Adipocyte (in vitro differentiated cells): ENCODE measurements at regions not wholly inside any gene's neighbourhood (a gene's known extent, or its start where the extent isn't known, plus 50 kb on each side); places are given as distances from the start of the nearest gene placed in this dataset.
"Not testable (repeated sequence)": the region's sequence is repeated elsewhere in the genome, so short reads cannot be mapped to it uniquely, and the experiment has no call there.

Source experiments
- DNase-seq: peaks from one replicate; pipeline ENCODE4 v3.0.0-alpha.2; 2015; ENCODE audit warnings: low read depth
- H3K27me3 ChIP-seq: replicated peaks from 2 replicates; pipeline ENCODE4 v1.7.0; 2013; ENCODE audit warnings: mild to moderate bottlenecking, low read length, moderate library complexity; ENCODE audit not compliant: control insufficient read depth, insufficient read depth
- H3K36me3 ChIP-seq: 2 replicates; pipeline ENCODE4 v1.7.0; 2013; ENCODE audit warnings: low read length, mild to moderate bottlenecking, moderate library complexity; ENCODE audit not compliant: control insufficient read depth, insufficient read depth, severe bottlenecking
- H3K4me1 ChIP-seq: 2 replicates; pipeline ENCODE4 v1.7.0; 2013; ENCODE audit warnings: mild to moderate bottlenecking, low read length, moderate library complexity; ENCODE audit not compliant: control insufficient read depth, insufficient read depth
- H3K4me3 ChIP-seq: 2 replicates; pipeline ENCODE4 v1.7.0; 2013; ENCODE audit warnings: mild to moderate bottlenecking, low read length, moderate library complexity
- H3K9ac ChIP-seq: 2 replicates; pipeline ENCODE4 v1.7.0; 2013; ENCODE audit warnings: mild to moderate bottlenecking, low read length, moderate library complexity
- H3K9me3 ChIP-seq: 2 replicates; pipeline ENCODE4 v1.7.0; 2013; ENCODE audit warnings: mild to moderate bottlenecking, low read length, moderate library complexity; ENCODE audit not compliant: control insufficient read depth

DNA sequence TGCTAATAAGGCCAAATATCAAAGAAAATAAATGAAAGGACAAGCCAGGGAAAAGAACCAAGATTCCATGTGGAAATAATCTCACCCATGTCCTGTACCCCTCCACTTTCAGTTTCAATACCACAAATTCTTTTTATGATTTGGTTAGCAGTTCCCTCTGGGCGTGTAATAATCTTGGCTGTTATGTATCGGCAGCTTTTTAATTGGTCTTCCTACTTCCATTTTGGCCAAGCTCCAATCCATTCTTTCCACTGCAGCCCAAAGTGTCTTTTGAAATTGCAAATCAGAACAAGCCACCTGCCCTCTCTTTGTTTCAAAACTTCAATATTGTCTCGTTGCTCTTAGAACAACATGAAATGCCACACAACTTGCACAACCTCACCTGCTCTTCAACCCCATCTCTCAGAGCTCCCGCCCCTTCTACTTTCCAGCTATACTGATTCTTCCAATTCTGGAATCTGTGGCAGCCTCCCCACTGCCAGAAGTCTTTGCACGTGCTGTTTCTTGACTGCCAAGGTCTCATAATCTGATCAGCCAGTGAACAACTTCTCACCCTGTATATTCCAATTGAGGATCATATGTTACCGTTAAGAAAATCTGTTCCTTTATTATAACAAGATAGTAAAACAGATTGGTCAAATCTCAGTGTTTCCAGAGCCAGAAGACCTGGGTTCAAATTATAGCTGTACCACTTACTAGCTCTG lies 354.5 kb downstream of the CBLN4 start:
- Histone ChIP-seq H3K27me3 (no peaks in the 10 kb centered on the region), H3K9ac (no peak overlapping the region), H3K4me3 (no peak overlapping the region), H3K36me3 (no peaks in the 10 kb centered on the region), H3K4me1 (no peaks in the 10 kb centered on the region), H3K9me3 (peaks cover 5% of the 10 kb centered on the region)
- DNase-seq = no peak

DNA sequence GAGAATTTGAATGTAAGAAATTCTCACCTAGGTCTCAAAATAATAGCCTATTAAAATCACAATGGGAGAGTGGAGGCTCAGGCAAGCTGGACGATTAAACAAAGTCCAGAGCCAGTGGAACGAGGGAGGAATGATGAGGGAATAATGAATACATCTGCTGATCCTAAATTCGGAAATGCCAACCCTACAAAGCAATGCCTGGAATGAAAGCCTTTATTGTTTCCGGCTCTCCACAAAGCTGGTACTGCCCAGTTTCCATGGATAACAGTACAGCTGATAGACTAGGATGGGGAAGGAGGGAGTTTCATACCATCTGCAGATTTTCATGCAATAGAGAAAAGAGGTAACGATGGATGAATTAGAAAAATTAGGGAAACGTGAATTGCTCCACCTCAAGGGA lies 356.1 kb downstream of the CBLN4 start:
- H3K9me3 ChIP-seq = peaks cover 5% of the 10 kb centered on the region
- H3K27me3 ChIP-seq = no peaks in the 10 kb centered on the region
- no peak overlapping the region for H3K9ac ChIP-seq
- no peaks in the 10 kb centered on the region for H3K4me1 ChIP-seq
- H3K4me3 ChIP-seq = no peak overlapping the region
- no peaks in the 10 kb centered on the region for H3K36me3 ChIP-seq
- no peak for DNase-seq

DNA sequence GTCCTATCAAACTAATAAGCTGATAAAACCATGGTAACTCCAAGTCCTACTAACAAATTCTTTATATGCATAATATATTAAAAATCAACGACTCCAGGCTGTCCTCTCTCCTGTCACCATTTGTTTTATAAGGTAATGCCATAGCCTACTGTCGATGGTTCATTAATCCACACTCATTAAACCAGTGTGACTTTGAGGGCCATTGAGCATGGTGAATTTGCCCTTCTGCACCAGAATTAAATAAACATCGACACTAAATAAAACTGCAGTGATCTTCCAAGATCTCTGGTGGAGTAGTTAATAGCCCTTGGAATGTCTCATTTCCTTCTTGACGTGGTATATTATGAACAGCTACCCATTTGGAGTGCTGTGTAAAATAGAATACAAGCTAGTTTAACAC lies 358.5 kb downstream of the CBLN4 start:
- peaks cover 5% of the 10 kb centered on the region for H3K9me3 ChIP-seq
- no peaks in the 10 kb centered on the region for H3K4me1 ChIP-seq
- H3K36me3 ChIP-seq = no peaks in the 10 kb centered on the region
- no peaks in the 10 kb centered on the region for H3K27me3 ChIP-seq
- no peak overlapping the region for H3K9ac ChIP-seq
- no peak overlapping the region for H3K4me3 ChIP-seq
- DNase-seq = no peak

DNA sequence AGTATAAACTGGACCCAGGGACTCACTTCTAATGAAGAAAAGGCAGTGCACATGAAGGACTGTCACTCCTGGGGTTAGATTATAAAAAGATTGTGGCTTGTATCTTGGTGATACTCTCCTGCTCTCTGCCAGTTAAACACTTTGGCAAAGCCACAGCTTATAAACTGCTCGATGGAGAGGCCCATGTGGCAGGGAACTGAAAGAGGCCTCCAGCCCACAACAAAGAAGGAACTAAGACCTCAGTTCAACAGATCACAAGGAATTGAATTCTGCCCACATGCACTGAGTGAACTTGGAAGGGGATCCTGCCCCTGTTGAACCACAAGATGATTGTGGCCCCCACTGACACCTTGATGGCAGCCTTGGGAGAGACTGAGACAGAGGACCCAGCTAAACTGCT lies 363.8 kb downstream of the CBLN4 start:
- H3K4me3 ChIP-seq = no peak overlapping the region
- H3K36me3 ChIP-seq = no peaks in the 10 kb centered on the region
- H3K9me3 ChIP-seq = no peaks in the 10 kb centered on the region
- no peak overlapping the region for H3K9ac ChIP-seq
- no peaks in the 10 kb centered on the region for H3K27me3 ChIP-seq
- no peak for DNase-seq
- no peaks in the 10 kb centered on the region for H3K4me1 ChIP-seq

DNA sequence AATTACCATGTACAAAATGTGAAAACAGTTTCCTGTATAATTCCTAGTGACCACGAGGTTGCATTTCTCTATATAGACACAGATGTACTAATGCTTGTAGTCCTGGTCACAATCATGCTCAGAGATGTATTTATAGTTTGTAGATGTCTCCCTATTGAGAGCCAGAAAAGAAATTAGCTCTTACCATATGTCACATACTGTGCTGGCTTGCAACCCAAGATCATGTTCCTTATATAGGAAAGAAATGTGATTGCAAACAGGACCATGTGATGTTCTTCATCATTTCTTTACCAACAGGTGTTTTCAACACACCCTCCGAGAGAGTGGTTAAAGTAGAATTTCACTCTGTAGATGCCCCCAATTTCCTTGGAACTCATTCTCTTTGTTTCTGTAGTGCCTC lies 369.4 kb downstream of the CBLN4 start:
- no peak overlapping the region for H3K4me3 ChIP-seq

DNA sequence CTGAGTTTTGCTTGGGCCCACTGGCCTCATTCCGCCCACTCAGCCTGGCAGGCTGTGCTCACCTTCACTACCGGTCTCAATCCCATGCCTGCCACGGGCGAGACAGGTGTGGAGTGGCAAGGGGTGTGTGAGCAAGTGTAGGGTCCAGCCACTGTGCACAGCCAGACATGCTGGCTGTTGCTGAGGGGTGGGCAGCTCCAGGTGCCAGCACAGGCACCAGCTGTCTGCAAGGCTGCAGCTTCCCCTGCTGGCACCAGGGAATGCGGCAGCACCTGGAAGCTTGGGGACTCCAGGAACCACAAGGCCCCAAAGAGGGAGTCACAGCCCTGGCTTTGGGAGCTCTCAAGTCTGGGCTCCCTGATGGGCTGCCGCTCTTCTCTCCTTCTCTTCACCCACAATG lies 372.7 kb downstream of the CBLN4 start:
- H3K4me1 ChIP-seq = no peaks in the 10 kb centered on the region
- H3K9ac ChIP-seq = no peak overlapping the region
- H3K36me3 ChIP-seq = no peaks in the 10 kb centered on the region
- H3K9me3 ChIP-seq = no peaks in the 10 kb centered on the region
- no peak overlapping the region for H3K4me3 ChIP-seq
- no peak for DNase-seq
- H3K27me3 ChIP-seq = no peaks in the 10 kb centered on the region

More for the DNA sequence above, 369.4 kb downstream of the CBLN4 start:
- H3K9ac ChIP-seq = no peak overlapping the region
- no peaks in the 10 kb centered on the region for H3K4me1 ChIP-seq
- no peaks in the 10 kb centered on the region for H3K27me3 ChIP-seq
- H3K9me3 ChIP-seq = no peaks in the 10 kb centered on the region
- DNase-seq = no peak
- H3K36me3 ChIP-seq = no peaks in the 10 kb centered on the region

DNA sequence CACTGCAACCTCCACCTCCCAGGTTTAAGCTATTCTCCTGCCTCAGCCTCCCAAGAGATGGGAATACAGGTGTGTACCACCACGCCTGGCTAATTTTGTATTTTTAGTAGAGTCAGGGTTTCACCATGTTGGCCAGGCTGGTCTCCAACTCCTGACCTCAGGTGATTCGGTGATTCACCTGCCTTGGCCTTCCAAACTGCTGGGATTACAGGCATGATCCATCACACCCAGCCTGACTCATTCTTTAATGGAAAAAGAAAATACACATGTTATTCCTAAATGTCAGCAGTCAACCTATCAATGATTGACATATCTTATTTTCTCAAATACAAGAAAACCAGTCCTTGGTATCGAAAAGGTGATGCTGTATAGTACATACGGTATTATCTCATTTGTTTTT lies 376.2 kb downstream of the CBLN4 start:
- H3K27me3 ChIP-seq, H3K36me3 ChIP-seq, DNase-seq, H3K9ac ChIP-seq, H3K4me1 ChIP-seq, H3K4me3 ChIP-seq, H3K9me3 ChIP-seq: not testable (repeated sequence)

DNA sequence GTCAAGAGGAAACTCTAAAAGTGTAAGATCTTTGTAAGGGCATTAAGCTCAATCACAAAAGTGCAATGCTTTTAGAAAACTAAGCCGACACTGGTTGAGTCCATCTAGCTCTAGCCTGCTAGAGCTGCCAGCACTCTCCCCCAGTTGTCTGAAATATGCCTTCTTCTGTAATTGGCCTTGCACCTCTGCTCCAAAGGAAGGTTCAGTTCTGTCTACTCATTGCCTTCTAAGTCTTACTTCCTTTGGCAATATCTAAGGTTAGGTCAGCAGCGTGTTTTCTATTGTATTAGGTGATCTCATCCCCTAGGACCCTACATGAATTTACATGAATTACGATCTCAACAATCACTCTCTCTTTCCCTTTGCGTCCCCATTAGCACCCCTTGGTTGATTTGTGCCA lies 378.6 kb downstream of the CBLN4 start:
- Histone ChIP-seq H3K4me3 (no peak overlapping the region), H3K4me1 (no peaks in the 10 kb centered on the region), H3K9me3 (peaks cover 4% of the 10 kb centered on the region), H3K27me3 (no peaks in the 10 kb centered on the region), H3K36me3 (no peaks in the 10 kb centered on the region), H3K9ac (no peak overlapping the region)
- no peak for DNase-seq

DNA sequence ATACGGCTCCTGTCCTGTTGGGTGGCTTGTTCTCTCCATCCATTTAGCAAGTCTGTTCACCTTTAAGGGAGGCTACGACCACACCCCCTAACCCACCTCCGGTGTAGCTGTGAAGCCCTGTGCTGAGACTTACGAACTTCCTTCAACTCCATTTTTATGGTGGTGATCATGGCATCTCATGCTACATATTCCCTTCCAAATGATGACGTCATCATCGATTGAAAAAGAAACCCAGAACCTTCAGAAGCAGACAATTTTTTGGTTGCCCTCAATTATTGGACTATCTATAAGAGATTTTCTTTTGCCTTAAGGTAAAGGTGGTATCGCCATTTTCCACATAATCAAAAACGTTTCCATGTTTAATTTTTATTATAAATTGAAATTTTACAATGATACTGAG lies 389.0 kb downstream of the CBLN4 start:
- no peaks in the 10 kb centered on the region for H3K4me1 ChIP-seq
- DNase-seq = no peak
- H3K9me3 ChIP-seq = peaks cover 5% of the 10 kb centered on the region

DNA sequence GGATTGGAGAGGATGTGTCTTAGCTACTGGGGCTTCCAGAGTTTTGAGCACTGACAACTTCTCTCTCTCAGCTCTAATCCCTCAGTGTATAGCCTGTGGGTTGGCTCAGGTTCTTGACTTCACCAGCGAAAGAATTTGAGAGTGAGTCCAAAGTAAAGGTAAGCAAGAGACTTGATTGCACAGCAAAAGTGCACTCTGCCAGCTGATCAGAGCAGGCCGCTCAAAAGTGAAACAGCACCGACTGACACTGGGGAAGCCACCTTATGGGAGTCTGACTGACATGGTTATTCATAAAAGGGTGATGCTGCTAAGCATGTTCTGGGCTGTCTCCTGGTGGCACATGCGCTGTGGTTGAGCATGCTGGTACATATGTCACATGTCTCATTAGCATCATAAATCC lies 389.5 kb downstream of the CBLN4 start:
- DNase-seq = no peak
- no peaks in the 10 kb centered on the region for H3K27me3 ChIP-seq
- H3K4me1 ChIP-seq = no peaks in the 10 kb centered on the region
- no peak overlapping the region for H3K4me3 ChIP-seq
- H3K9me3 ChIP-seq = no peaks in the 10 kb centered on the region
- H3K36me3 ChIP-seq = no peaks in the 10 kb centered on the region
- H3K9ac ChIP-seq = no peak overlapping the region

More for the DNA sequence above, 389.0 kb downstream of the CBLN4 start:
- Histone ChIP-seq H3K4me3 (no peak overlapping the region), H3K9ac (no peak overlapping the region), H3K36me3 (no peaks in the 10 kb centered on the region), H3K27me3 (no peaks in the 10 kb centered on the region)

DNA sequence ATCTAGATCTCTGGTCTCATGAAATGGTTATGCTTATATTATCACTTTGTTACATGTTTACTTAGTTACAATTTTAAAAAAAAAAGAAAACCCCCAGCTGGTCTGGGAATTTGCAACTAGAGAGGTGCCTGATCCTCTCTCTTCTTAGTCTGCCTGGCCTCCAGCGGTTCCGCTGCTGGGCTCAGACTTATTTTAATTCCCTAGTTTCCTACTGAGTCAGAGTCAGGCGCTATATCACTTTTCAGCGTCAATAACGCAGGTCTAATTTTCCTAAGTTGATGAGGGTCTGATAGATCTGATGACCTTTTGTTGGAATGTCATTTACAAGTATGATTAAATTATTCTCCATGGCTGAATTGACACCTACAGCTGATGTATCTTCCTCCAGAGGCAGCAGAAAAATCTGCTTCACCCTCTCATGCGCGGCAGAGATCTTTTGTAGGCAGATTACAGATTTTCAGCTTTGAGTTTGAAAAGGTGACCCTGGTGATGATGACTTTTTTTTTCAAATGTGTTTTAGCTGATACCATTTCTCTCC lies 391.0 kb downstream of the CBLN4 start:
- Histone ChIP-seq H3K9ac (no peak overlapping the region), H3K4me3 (no peak overlapping the region), H3K27me3 (no peaks in the 10 kb centered on the region), H3K9me3 (no peaks in the 10 kb centered on the region), H3K4me1 (no peaks in the 10 kb centered on the region), H3K36me3 (no peaks in the 10 kb centered on the region)
- DNase-seq = no peak

DNA sequence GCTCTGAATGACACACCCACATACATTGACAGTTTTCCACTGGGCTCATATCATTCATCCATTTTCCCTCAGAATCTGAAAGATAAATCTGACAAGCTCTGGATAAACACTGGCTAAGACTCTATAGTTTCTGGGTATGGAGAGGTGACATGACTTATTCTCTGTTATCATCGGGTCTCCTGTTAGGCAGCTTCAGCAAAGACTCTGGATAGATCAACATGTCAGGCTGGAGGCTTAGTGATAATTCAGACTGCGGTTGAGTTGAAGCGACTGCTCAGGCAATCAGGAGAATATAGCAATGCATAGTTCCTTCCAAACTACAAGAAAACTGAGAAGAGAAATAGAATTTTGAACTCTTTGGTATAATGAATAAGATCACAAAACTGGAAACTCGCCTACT lies 394.6 kb downstream of the CBLN4 start:
- Histone ChIP-seq H3K9ac (no peak overlapping the region), H3K4me3 (no peak overlapping the region), H3K27me3 (no peaks in the 10 kb centered on the region), H3K9me3 (no peaks in the 10 kb centered on the region), H3K4me1 (no peaks in the 10 kb centered on the region), H3K36me3 (no peaks in the 10 kb centered on the region)
- no peak for DNase-seq
